Left lobe of liver (tissue), 2 donors: ENCODE measurements at regions not wholly inside any gene's neighbourhood (a gene's known extent, or its start where the extent isn't known, plus 50 kb on each side); places are given as distances from the start of the nearest gene placed in this dataset.
"Not testable (repeated sequence)": the region's sequence is repeated elsewhere in the genome, so short reads cannot be mapped to it uniquely, and the experiment has no call there.

ENCODE experiments used
- ATAC-seq: fragments of 200-7000 bp; cut with Tn5 transposase; one replicate; pipeline ENCODE4 v1.9.1; 2020; ENCODE audit warnings: mild to moderate bottlenecking, moderate library complexity
- DNase-seq: peaks from one replicate; pipeline ENCODE4 v3.0.0-alpha.2; 2020; ENCODE audit warnings: low spot score
- donor health status: DM: no; HTN: no; CAD: no; lungs with moderate emphysema.
- donor health status: DM: no; HTN: yes; CAD: no.

GRCh38 chr18:42374961-42375360, 419.9 kb downstream of the PIK3C3 start:
- ATAC-seq (no peak), DNase-seq (no peak)

- DNase-seq, result not testable (repeated sequence)
- peak; percentile 64 for ATAC-seq
Observed at GRCh38 chr18:42378854-42379253, 423.8 kb downstream of the PIK3C3 start.

- not testable (repeated sequence) for DNase-seq, ATAC-seq
Observed at GRCh38 chr18:42381236-42381635, 426.2 kb downstream of the PIK3C3 start.

GRCh38 chr18:42392416-42392815, 437.4 kb downstream of the PIK3C3 start:
- peak; percentile 24 for ATAC-seq
- no peak for DNase-seq

- DNase-seq (no peak), ATAC-seq (no peak)
Observed at GRCh38 chr18:42392926-42393325, 437.9 kb downstream of the PIK3C3 start.

- DNase-seq (no peak), ATAC-seq (no peak)
Observed at GRCh38 chr18:42394238-42394637, 439.2 kb downstream of the PIK3C3 start.

GRCh38 chr18:42401131-42401673, 446.2 kb downstream of the PIK3C3 start:
- DNase-seq (no peak), ATAC-seq (no peak)

- DNase-seq (no peak), ATAC-seq (no peak)
Observed at GRCh38 chr18:42404151-42404550, 449.1 kb downstream of the PIK3C3 start.

- DNase-seq, result no peak
- ATAC-seq, result no peak
Observed at GRCh38 chr18:42409005-42409404, 454.0 kb downstream of the PIK3C3 start.

- no peak for ATAC-seq
- DNase-seq, result no peak
Observed at GRCh38 chr18:42412281-42412680, 457.2 kb downstream of the PIK3C3 start.

GRCh38 chr18:42412896-42413295, 457.9 kb downstream of the PIK3C3 start:
- DNase-seq (no peak), ATAC-seq (no peak)

- ATAC-seq (peak; percentile 33), DNase-seq (no peak)
Observed at GRCh38 chr18:42413870-42414269, 458.8 kb downstream of the PIK3C3 start.

- no peak for DNase-seq
- peak; percentile 26 for ATAC-seq
Observed at GRCh38 chr18:42414756-42415454, 459.9 kb downstream of the PIK3C3 start.

GRCh38 chr18:42417189-42417588, 462.2 kb downstream of the PIK3C3 start:
- ATAC-seq (peak; percentile 87), DNase-seq (peak; percentile 56)

- DNase-seq (no peak), ATAC-seq (no peak)
Observed at GRCh38 chr18:42418121-42418520, 463.1 kb downstream of the PIK3C3 start.

GRCh38 chr18:42425025-42425424, 470.0 kb downstream of the PIK3C3 start:
- no peak for DNase-seq
- no peak for ATAC-seq

GRCh38 chr18:42426496-42427015, 471.5 kb downstream of the PIK3C3 start:
- ATAC-seq (no peak), DNase-seq (no peak)

- no peak for DNase-seq
- ATAC-seq, result no peak
Observed at GRCh38 chr18:42429196-42429595, 474.2 kb downstream of the PIK3C3 start.

GRCh38 chr18:42436222-42436765, 481.3 kb downstream of the PIK3C3 start:
- DNase-seq, result no peak
- no peak for ATAC-seq

GRCh38 chr18:42437001-42437400, 482.0 kb downstream of the PIK3C3 start:
- ATAC-seq, result no peak
- DNase-seq, result no peak

GRCh38 chr18:42437646-42438045, 482.6 kb downstream of the PIK3C3 start:
- no peak for DNase-seq
- peak; percentile 37 for ATAC-seq

- ATAC-seq (no peak), DNase-seq (no peak)
Observed at GRCh38 chr18:42442656-42443055, 487.6 kb downstream of the PIK3C3 start.
